NCI-H345 treated with DMSO at 0.1 percent for 48 hours (cell line): ENCODE measurements at regions not wholly inside any gene's neighbourhood (a gene's known extent, or its start where the extent isn't known, plus 50 kb on each side); places are given as distances from the start of the nearest gene placed in this dataset.

ENCODE experiments used
- DNase-seq: peaks from one replicate; lab custom pipeline; 2025; ENCODE audit not compliant: unreplicated experiment; lab: John Stamatoyannopoulos, UW

DNA sequence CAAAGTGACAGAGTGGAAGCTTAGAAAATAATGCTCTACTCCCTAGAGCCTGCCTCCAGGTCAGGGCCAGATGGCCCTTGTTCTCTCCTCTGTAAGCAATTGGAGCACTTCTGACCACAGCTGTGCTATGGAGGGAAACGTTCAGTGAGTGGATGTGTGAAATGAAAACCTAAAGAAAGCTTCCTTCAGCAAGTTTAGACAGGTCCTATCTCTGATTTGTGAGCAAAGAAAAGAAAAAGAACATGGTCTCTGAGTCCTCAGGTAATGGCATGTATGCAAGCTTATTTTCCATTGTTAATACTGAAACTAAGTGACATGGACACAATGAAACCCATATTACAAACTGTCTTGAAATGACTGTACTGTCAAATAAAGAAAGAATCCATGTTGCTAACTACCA lies 1486.8 kb downstream of the EFNB2 start:
- DNase-seq, result no peak

DNA sequence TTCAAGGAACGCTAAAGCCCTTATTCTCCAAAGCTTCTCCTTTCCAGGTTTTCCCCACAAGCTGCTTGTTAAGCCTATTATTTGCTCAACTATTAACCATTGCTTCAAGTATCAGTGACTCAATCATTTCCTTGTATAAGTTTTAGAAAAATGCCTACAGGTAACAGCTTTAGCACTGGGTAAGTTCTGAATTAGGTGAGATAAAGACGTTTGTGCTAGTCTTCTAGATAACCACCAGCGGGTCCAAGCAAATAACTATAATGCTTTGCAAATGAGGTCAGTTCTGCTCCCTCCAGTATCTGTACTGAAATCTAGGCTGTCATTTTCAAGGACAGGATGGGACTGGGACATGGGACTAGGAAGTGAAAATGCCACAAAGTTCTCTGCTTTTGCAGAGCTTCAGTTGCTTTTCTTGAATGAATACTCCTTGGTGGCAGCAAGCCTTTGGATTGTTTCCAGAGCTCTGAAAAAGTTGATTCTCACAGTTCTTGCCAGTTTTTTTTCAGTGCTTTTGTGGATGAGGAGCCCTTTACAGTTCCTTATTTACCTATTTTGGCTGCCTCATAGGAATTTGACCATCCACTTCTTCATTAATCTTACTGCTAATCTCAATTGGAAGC lies 1487.7 kb downstream of the EFNB2 start:
- no peak for DNase-seq

GRCh38 chr13:105037110-105037509 lies 1498.4 kb downstream of the EFNB2 start:
- no peak for DNase-seq

DNA sequence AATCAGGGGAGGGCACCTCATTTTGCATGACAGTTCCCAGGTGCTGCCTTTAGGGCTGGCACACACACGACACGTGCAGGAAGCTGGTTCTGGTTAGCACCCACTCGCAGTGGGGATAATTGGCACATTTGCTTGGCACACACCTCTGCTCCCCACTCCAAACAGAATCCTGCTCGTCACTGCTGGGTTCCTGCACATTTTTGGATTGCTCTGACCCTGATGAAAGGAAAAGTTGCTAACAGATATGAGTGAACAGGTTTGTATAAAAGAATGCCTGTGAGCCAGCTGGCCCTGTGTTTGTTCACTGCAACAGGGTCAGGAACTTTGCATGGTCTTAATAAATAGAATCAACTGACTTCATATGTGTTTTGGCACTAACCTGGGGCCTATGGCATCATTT lies 1500.4 kb downstream of the EFNB2 start:
- no peak for DNase-seq

GRCh38 chr13:105033999-105034398 lies 1501.5 kb downstream of the EFNB2 start:
- no peak for DNase-seq

GRCh38 chr13:105031306-105031705 lies 1504.2 kb downstream of the EFNB2 start:
- DNase-seq, result no peak

DNA sequence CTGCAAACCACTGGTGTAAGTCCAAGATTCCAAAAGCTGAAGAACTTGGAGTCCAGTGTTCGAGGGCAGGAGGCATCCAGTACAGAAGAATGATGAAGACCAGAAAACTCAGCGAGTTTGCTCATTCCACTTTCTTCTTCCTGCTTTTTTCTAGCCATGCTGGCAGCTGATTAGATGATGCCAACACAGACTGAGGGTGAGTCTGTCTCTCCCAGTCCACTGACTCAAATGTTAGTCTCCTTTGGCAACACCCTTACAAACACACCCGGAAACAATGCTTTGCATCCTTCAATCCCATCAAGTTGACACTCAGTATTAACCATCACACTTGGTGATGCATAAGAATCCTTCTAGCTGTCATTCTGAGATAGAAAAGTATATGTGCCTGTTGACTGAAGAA lies 1504.6 kb downstream of the EFNB2 start:
- no peak for DNase-seq

- no peak for DNase-seq
Observed at GRCh38 chr13:105019073-105019472, 1516.4 kb downstream of the EFNB2 start.

- DNase-seq, result no peak
Observed at GRCh38 chr13:105016266-105016665, 1519.2 kb downstream of the EFNB2 start.

DNA sequence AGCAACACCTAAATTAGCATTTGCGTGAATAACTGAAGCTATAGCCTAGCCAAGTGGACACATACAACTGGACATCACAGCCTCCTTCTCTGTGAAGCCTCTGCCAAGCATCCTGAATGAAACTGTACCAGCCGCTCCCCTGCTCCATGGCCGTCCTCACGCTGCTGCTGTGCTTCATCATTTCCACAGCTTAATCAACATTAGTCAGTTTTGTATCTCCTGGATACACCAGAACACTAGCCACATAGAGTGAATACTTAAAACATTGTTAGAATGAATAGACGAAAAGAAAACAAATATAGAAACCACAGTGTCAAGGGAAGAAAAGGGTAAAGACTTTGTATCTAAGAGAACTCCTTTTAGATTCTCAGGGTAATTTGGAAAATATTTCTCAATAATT lies 1526.9 kb downstream of the EFNB2 start:
- DNase-seq, result no peak

DNA sequence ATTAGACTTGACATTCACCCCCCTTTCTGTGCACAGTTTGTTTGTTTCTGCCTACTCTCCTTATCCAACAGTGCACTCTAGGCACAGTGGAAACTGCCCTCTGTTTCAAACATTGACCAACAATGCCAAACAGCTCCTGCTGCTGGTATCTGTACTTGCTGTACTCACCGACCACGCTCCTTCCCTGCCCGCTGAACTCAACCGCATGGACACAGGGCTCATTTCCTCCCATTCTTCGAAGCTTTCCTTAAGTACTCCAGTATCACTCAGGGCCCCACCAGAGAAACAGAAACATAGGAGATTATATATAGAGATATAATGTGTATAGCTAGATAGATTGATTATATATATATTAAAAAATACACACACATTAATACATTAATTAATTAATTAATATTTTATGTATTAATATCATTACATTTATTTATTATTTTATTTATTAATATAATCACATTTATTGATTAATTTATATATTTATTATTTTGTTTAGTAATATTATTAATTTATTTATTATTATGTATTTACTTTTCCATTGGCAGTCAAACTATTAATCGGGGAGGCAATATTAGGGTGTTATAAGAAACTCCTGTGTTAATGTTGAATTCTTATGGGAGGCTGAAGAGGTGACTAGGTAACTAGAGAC lies 1528.2 kb downstream of the EFNB2 start:
- no peak for DNase-seq

GRCh38 chr13:104996022-104996421 lies 1539.4 kb downstream of the EFNB2 start:
- DNase-seq, result no peak

DNA sequence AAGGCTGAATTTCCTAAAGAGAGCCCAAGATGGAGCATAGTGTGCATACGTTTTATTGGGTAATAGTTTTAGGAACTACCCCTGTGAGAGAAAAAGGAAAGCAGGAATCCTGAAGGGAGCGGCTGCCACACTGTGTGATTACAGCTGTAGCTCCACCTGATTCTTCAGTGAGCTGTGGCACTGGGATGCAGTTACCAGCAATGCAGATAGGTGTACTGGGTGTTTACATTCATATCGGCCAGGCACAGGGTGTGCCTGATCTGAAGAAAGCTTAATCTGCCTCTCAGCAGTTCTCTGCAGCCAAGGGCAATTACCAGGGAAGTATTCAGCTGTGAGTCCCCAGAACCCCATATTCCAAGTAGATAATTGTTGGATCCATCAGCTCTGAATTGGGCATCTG lies 1541.8 kb downstream of the EFNB2 start:
- no peak for DNase-seq

GRCh38 chr13:104987621-104988020 lies 1547.8 kb downstream of the EFNB2 start:
- no peak for DNase-seq

DNA sequence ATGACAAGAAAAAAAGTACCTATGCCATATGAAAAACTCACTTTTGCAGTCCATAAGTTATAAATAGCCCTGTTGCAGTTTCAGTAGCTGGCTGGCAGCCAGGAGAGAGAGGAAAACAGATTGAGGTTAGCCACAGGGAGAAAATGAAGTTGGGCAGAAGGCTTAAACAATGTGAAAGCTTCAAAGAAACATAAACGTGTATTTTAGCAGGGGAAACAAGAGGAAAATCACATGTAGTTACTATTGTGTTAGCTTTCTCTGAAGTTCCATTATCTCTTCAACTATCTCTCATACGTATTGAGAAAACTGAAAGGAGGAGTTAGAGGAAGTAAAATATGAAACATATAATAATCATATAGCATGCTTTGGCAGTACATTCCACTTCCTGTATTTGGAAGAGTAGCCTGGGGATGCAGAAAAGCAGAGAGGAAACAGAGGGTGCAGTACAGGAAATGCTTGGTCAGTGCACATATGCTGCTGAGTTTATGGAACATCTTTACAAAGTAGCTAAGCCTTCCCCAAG lies 1551.1 kb downstream of the EFNB2 start:
- no peak for DNase-seq

DNA sequence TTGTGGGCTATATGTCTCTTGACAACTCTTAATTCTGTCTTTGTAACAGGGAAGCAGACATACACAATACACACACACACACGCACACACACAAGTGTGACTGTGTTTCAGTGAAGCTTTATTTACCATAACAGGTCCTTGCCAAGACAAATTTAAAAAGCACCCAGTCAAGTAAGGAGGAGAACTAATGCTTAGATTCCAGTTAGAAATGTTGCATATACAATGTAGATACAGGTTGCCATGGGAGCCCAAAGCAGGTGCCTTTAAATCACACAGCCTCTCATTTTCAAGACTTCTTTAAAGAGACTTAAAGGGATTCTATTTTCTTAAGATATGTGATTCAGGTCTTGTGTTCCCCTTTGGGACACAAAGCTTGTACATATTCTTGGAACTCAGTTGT lies 1551.9 kb downstream of the EFNB2 start:
- no peak for DNase-seq

DNA sequence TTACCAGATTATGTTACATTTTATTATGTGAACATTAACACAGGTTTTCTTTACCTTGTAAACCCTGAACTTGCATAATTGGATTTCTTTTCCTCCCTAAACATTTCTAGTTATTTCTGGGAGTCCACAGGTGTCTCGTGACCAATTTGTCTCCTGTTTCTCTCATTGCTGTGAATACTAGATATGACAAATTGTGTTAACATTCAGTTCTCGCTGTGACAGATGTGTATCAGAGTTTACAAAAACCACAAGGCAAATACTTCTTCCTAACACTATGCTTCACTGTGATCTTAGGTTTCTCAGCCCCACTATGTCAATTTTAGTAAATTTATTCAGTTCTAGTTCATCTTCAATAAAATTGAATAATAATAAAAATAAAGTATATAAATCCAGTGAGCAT lies 1554.9 kb downstream of the EFNB2 start:
- DNase-seq, result no peak

DNA sequence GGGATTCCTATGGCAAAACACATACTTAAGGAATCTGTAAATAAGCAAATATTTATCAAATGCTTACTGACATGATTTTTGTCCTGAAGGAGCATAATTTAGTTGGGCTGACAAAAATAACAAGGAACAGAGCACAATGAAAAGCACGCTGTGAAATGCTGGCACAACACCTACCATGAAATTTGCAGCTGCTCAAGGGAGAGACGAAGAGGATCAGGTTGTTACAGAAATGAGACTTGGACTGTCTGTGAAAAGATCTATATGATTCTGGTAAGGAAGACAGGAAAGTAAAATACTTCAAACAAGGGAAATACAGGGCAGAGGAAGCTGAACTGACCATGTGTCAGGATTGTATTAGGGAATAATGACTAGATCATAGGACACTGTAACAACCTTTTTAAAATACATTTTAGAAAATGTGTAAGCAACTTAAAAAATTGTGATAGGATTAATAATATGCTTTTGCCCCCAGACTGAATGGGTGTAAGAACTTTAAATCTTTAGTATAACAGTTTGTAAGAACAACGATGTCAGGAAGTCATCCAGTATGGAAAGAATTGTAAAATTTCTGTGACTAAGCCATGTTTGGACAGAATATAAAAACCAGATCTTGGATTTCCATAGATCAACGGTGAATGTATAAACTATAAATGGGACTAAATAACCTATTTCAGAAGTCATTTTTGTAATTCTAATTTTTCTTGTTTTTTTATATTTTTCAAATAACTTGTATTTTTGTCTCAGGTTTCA lies 1556.0 kb downstream of the EFNB2 start:
- DNase-seq, result no peak

DNA sequence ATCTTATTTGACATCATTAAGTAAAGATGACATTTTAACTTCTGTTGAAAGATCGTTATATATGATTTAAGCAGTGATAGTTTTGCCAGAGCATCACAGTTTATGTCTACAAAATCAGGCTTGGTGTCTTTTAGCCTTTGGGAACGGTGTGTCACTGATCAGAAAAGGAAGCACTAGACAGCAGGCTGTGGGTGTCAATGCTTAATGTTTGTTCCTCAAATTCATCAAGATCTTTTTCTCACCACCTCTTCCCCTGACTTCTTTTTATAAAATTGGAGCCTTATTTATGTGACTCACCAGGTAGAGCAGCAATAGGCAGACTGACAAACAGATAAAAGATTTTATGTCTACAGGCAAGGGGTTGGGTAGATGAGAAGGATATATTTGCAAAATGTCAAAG lies 1558.5 kb downstream of the EFNB2 start:
- DNase-seq, result no peak

- no peak for DNase-seq
Observed at GRCh38 chr13:104975272-104975671, 1560.2 kb downstream of the EFNB2 start.

DNA sequence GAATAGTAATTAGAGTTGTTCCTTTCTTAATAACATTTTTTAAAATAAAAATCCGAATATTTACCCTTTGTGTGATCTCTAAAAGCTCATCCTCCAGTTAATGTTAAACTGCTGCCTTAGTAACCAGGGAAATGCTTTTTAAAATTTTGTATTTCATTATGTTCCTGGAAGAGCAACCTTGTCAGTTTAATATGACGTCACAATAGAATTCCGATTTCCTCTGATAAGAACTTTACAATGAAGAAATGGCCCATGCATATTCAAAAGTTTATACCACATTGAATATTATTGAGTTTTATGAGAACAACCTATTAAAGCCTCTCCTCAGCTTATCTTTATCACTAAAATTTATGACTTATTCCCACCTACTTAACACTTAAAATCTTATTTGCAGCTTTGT lies 1566.6 kb downstream of the EFNB2 start:
- no peak for DNase-seq
